Mucosa of rectum (tissue), 2 donors: ENCODE measurements at regions not wholly inside any gene's neighbourhood (a gene's known extent, or its start where the extent isn't known, plus 50 kb on each side); places are given as distances from the start of the nearest gene placed in this dataset.

Experiments
- H3K27ac ChIP-seq, 2 donors: one replicate each; pipeline ENCODE4 v1.7.0; 2013; ENCODE audit warnings: inconsistent platforms in 2 of 2, low read depth in 2 of 2, low read length in 2 of 2
- H3K27me3 ChIP-seq, 2 donors: one replicate each; pipeline ENCODE4 v1.7.0; 2013; ENCODE audit warnings: low read length in 2 of 2; ENCODE audit not compliant: control insufficient read depth in 2 of 2, insufficient read depth in 2 of 2
- H3K36me3 ChIP-seq, 2 donors: one replicate each; pipeline ENCODE4 v1.7.0; 2013; ENCODE audit warnings: low read length in 2 of 2; ENCODE audit not compliant: control insufficient read depth in 2 of 2, insufficient read depth in 2 of 2
- H3K4me1 ChIP-seq, 2 donors: one replicate each; pipeline ENCODE4 v1.7.0; 2013; ENCODE audit warnings: low read length in 2 of 2, mild to moderate bottlenecking in 1 of 2; ENCODE audit not compliant: control insufficient read depth in 2 of 2, insufficient read depth in 2 of 2
- H3K4me3 ChIP-seq, 2 donors: one replicate each; pipeline ENCODE4 v1.7.0; 2013; ENCODE audit warnings: low read length in 2 of 2
- H3K9ac ChIP-seq, 2 donors: one replicate each; pipeline ENCODE4 v1.7.0; 2013; ENCODE audit warnings: low read length in 2 of 2, low read depth in 1 of 2, mild to moderate bottlenecking in 1 of 2
- H3K9me3 ChIP-seq, 2 donors: one replicate each; pipeline ENCODE4 v1.7.0; 2013; ENCODE audit warnings: low read length in 2 of 2; ENCODE audit not compliant: control insufficient read depth in 2 of 2
- donor health status: healthy.
- donor health status: Normal muscosa, but diverticular disease.

DNA sequence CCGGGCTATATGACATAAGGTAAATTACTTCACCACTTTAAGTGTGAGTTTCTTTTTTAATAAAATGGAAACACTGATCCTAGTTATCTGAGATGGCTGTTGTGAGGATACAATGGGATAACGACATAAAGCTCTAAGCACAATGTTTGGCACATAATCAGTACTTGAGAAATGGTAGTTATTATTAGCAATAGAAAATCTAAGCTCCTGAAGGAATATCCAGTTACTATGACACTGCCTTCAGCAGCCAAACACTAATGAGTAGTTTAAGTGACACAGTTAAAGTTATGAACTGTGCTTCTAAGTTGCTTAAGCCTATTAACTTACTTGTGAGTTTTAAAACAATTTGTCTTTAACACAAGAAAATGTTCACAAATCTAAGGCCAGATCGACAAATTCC lies 96.8 kb downstream of the ELAPOR2 start:
- H3K27ac ChIP-seq = no peak overlapping the region
- no peak overlapping the region for H3K4me3 ChIP-seq
- H3K9me3 ChIP-seq = no peaks in the 10 kb centered on the region

DNA sequence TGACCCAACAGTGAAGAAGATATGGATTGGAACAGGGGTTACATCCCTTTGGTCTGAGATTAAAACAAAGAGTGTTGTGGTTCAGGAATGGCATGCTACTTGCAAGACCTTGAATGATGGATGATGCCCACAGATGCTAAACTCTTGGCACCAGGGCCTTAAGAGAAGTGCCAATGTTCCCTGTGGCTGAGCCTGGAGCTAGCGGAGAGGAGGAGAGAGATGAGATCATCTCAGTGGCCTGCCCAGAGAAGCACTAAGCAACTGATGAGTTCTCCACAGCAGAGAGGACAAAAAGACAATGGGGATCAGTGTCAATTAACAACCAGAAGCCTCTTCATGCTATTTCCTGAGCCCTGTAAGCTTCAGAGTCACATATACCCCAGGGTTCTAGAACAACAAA lies 97.8 kb downstream of the ELAPOR2 start:
- Histone ChIP-seq H3K27me3 (no peaks in the 10 kb centered on the region), H3K9ac (no peak overlapping the region), H3K4me1 (no peaks in the 10 kb centered on the region), H3K4me3 (no peak overlapping the region), H3K27ac (no peak overlapping the region), H3K36me3 (no peaks in the 10 kb centered on the region), H3K9me3 (no peaks in the 10 kb centered on the region)

More for the DNA sequence above, 96.8 kb downstream of the ELAPOR2 start:
- H3K27me3 ChIP-seq = no peaks in the 10 kb centered on the region
- no peaks in the 10 kb centered on the region for H3K36me3 ChIP-seq
- H3K9ac ChIP-seq = no peak overlapping the region
- H3K4me1 ChIP-seq = no peaks in the 10 kb centered on the region

DNA sequence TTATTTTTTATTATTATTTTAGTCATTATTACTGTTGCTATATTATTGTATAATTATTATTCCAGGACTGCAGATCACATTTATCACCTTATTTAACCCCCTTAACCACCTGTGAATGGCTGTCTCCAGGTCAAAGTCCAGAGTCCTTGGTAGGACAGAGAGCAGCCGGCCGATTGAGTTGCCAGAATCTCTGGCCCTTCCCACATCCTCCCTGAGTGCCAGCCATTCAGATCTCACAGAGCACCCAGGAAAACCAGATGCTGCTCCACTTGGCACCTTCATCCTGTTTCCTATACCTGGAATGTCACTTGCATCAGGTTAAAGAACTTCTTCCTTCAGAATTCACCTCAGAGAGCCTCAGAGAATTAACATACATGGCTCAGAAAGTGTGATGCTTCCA lies 101.1 kb downstream of the ELAPOR2 start:
- H3K4me3 ChIP-seq = no peak overlapping the region
- H3K27me3 ChIP-seq = no peaks in the 10 kb centered on the region
- H3K27ac ChIP-seq = no peak overlapping the region
- H3K9me3 ChIP-seq = no peaks in the 10 kb centered on the region
- no peak overlapping the region for H3K9ac ChIP-seq
- no peaks in the 10 kb centered on the region for H3K4me1 ChIP-seq
- H3K36me3 ChIP-seq = no peaks in the 10 kb centered on the region

DNA sequence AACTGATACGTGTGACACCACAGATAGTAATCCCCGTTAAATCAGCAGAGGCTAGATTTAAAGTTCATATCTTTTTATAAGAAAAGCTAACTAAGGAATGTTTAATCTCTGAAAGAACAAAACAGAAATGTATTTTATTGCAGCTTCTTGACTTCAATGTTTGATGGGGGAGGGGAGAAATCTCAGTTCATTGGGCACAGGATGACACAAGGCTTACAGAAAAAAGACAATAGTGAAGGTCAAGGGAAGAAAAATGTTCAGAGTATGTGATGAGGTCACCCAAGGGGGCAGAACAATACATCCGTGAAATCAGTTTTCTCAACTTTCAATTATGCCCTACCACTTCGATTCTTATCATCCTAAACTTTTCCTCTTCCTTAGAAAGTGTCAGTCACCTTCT lies 102.9 kb downstream of the ELAPOR2 start:
- H3K9me3 ChIP-seq = no peaks in the 10 kb centered on the region
- H3K27me3 ChIP-seq = no peaks in the 10 kb centered on the region
- H3K4me1 ChIP-seq = no peaks in the 10 kb centered on the region
- H3K36me3 ChIP-seq = no peaks in the 10 kb centered on the region
- H3K27ac ChIP-seq = no peak overlapping the region
- H3K4me3 ChIP-seq = no peak overlapping the region
- H3K9ac ChIP-seq = no peak overlapping the region

DNA sequence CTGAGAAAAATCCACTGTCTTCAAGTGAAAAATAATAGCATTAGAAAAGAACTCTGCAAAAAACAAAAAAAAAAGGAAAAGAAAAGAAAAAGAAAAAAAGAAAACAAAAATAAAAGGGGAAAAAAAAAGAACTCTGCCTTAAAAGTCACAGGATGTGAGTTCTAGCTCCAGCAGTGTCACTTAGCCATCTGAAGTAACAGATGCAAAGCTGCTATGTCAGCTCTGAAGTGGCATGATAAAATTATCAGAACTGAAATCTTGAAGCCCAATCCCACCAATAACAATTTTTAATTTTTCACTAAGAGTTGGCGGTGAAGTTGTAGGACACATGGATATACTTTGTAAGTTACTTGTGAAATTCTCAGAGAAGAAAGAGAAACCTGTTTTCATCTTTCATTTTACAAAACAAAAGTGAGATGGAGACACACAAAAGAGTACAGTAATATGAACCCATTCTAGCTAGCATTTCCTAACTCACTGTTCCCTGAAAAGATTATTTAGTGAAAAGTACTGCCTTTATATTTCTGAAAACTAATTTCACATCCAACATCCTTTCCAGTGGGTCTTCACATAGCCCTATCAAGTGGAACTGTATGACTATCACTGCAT lies 103.5 kb downstream of the ELAPOR2 start:
- no peaks in the 10 kb centered on the region for H3K9me3 ChIP-seq
- no peaks in the 10 kb centered on the region for H3K4me1 ChIP-seq
- H3K36me3 ChIP-seq = no peaks in the 10 kb centered on the region
- H3K4me3 ChIP-seq = no peak overlapping the region
- no peak overlapping the region for H3K9ac ChIP-seq
- no peaks in the 10 kb centered on the region for H3K27me3 ChIP-seq
- no peak overlapping the region for H3K27ac ChIP-seq

DNA sequence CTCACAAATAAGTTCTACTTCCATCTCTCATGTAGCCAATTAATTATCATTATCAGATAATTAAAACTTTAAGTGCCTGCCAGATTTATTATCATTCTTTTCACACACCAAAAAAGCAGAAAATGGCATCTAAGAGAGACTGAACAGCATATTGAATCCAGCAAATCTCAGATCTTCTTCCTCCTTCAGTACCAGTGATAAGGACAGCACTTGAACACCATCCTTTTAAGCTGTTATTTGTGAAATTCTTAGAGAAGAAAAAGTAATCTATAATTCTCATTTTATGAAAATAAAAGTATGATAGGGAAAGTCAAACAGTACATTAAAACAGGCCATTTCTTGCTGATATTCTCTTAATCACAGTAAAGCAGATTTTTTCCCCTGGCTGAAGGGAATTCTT lies 104.5 kb downstream of the ELAPOR2 start:
- Histone ChIP-seq H3K9me3 (no peaks in the 10 kb centered on the region), H3K27ac (no peak overlapping the region)

DNA sequence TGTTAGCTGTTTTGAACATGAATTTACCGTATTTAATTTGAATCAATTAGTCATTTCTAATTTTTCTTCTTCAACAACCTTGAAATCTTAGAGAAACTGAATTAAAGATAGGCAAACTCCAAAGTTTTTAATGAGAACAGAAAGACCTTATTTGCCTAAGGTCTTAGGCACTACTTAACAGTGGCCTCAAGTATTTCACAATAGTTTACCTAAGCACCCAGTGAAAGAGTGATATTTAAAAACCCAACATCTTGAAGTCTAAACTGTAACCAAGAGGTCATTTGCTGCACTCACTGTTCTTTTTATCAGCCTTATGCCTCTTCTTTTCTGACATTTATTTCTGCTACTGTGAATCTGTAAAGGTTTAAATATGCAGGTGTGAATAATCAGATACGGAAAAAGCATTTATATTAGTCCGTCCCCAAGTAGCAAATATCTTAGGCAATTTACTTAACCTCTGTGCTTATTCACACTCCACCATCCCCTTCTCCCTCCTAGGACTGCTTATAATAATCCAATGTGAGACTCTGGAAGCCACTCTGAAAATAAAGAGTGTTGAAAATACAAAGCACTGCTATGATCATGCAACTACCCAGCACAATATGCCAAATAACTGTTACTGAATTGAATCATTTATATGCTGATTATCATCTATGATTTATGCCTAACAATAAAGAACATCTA lies 105.7 kb downstream of the ELAPOR2 start:
- Histone ChIP-seq H3K36me3 (no peaks in the 10 kb centered on the region), H3K9ac (no peak overlapping the region), H3K27ac (no peak overlapping the region)

More for the DNA sequence above, 104.5 kb downstream of the ELAPOR2 start:
- H3K9ac ChIP-seq = no peak overlapping the region
- no peaks in the 10 kb centered on the region for H3K36me3 ChIP-seq
- no peak overlapping the region for H3K4me3 ChIP-seq
- H3K4me1 ChIP-seq = no peaks in the 10 kb centered on the region
- H3K27me3 ChIP-seq = no peaks in the 10 kb centered on the region

DNA sequence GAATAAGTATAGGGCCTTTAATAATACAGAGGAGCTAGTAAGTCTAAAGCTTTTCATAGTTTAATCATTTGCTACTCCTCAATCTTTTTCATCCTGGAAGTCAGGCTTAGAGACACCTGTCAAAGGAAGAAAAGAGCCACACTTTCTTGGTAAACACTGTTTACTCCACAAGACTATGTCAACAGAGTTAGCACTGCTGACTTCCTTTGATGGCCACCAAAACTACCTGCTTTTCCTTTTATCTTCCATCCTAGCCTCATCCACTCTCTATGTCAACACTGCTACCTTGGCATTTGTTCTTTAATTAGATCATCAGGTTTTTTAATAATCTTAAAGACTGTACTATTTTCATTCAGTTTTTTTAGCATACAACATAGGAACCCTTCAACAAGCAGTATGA lies 106.2 kb downstream of the ELAPOR2 start:
- H3K9me3 ChIP-seq = no peaks in the 10 kb centered on the region
- no peak overlapping the region for H3K27ac ChIP-seq
- no peaks in the 10 kb centered on the region for H3K27me3 ChIP-seq
- no peak overlapping the region for H3K4me3 ChIP-seq
- no peaks in the 10 kb centered on the region for H3K36me3 ChIP-seq
- no peaks in the 10 kb centered on the region for H3K4me1 ChIP-seq
- no peak overlapping the region for H3K9ac ChIP-seq

More for the DNA sequence above, 105.7 kb downstream of the ELAPOR2 start:
- Histone ChIP-seq H3K4me1 (no peaks in the 10 kb centered on the region), H3K27me3 (no peaks in the 10 kb centered on the region), H3K9me3 (no peaks in the 10 kb centered on the region), H3K4me3 (no peak overlapping the region)

DNA sequence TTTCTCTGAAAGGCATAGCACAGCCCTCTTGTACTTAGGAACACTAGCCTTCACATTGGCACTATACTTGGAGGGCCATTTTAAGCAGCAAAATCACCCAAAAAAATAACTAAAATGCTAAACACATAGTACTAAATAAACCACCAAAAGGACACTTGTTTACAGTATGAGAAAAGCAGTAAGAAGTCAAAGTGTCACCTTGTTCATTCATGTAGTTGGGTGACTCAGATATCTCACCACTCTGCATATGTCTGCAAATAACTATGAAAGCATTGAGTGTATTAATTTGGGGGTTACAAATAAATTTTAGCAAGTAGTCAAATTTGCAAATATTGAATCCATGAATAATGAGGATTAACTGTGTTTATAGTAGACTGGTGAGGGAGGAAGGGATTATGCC lies 107.6 kb downstream of the ELAPOR2 start:
- H3K27me3 ChIP-seq = no peaks in the 10 kb centered on the region

DNA sequence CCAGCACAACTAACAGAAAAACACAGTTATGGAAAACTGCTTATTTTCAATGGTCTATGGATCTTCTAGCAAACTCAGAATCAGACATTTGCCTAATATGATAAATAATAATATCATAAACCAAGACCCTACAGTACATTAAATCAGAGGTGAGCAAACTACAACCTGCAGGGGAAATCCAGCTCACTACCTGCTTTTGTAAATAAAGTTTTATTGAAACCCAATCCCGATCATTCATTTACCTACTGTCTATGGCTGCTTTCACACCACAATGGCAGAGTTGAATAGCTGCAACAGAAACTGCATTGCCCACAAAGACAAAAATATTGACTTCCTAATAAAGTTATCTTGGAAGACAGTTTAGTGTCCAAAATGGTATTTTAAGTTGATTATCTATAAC lies 108.5 kb downstream of the ELAPOR2 start:
- Histone ChIP-seq H3K27me3 (no peaks in the 10 kb centered on the region), H3K4me1 (no peaks in the 10 kb centered on the region), H3K9ac (no peak overlapping the region), H3K9me3 (no peaks in the 10 kb centered on the region), H3K4me3 (no peak overlapping the region), H3K36me3 (no peaks in the 10 kb centered on the region), H3K27ac (no peak overlapping the region)

More for the DNA sequence above, 107.6 kb downstream of the ELAPOR2 start:
- no peaks in the 10 kb centered on the region for H3K9me3 ChIP-seq
- H3K4me1 ChIP-seq = no peaks in the 10 kb centered on the region
- H3K9ac ChIP-seq = no peak overlapping the region
- no peaks in the 10 kb centered on the region for H3K36me3 ChIP-seq
- no peak overlapping the region for H3K27ac ChIP-seq
- H3K4me3 ChIP-seq = no peak overlapping the region
